H1 (cell line): ENCODE measurements at regions not wholly inside any gene's neighbourhood (a gene's known extent, or its start where the extent isn't known, plus 50 kb on each side); places are given as distances from the start of the nearest gene placed in this dataset.

Experiments used
- CTCF ChIA-PET: fragments of 300-600 bp; sonication (Branson Sonifier 250); formaldehyde crosslinking; loops from one replicate; lab custom pipeline; 2021; ENCODE audit not compliant: partially characterized antibody; lab: Charles Lee
- POLR2A ChIA-PET: fragments of 300-600 bp; sonication (Branson Sonifier 250); formaldehyde crosslinking; loops from one replicate; lab custom pipeline; 2021; ENCODE audit warnings: inconsistent platforms; ENCODE audit not compliant: partially characterized antibody; lab: Charles Lee
- DNase-seq, 2 experiments: peaks; one replicate each; pipeline versions ENCODE4 v3.0.0 to v3.0.0-alpha.2; 2010 to 2022; ENCODE audit warnings: low spot score in 2 of 2, low read depth in 1 of 2, mixed read lengths in 1 of 2
- FAIRE-seq: peaks from 2 replicates; lab custom pipeline; 2011; peaks lifted over from hg19 to GRCh38; lab: Jason Lieb, UNC
- H2AFZ ChIP-seq: 2 replicates; pipeline ENCODE4 v1.8.1; 2012; ENCODE audit warnings: low read length, inconsistent platforms
- H2AK5ac ChIP-seq: 2 replicates; pipeline ENCODE4 v1.6.1; 2013; ENCODE audit warnings: low read depth, low read length
- H2BK120ac ChIP-seq: replicated peaks from 2 replicates; pipeline ENCODE3; 2013; ENCODE audit warnings: low read depth, low read length, inconsistent platforms
- H2BK12ac ChIP-seq: 2 replicates; pipeline ENCODE4 v1.6.1; 2013; ENCODE audit warnings: low read depth, low read length
- H2BK15ac ChIP-seq: 2 replicates; pipeline ENCODE4 v1.6.1; 2013; ENCODE audit warnings: low read length
- H2BK20ac ChIP-seq: 2 replicates; pipeline ENCODE4 v1.6.1; 2013; ENCODE audit warnings: low read length
- H2BK5ac ChIP-seq: 2 replicates; pipeline ENCODE4 v1.6.1; 2013; ENCODE audit warnings: low read depth, low read length
- H3K14ac ChIP-seq: 2 replicates; pipeline ENCODE4 v1.6.1; 2013; ENCODE audit warnings: inconsistent platforms; ENCODE audit not compliant: insufficient read length
- H3K18ac ChIP-seq: 2 replicates; pipeline ENCODE4 v1.6.1; 2013; ENCODE audit warnings: low read length; ENCODE audit errors: extremely low read depth
- H3K23ac ChIP-seq: 2 replicates; pipeline ENCODE4 v1.6.1; 2013; ENCODE audit warnings: inconsistent platforms; ENCODE audit not compliant: insufficient read length
- H3K23me2 ChIP-seq: 2 replicates; pipeline ENCODE4 v1.6.1; 2013; ENCODE audit warnings: low read depth, low read length
- H3K27ac ChIP-seq: 2 replicates; pipeline ENCODE4 v1.6.1; 2011; ENCODE audit warnings: low read depth, low read length, inconsistent platforms
- H3K27me3 ChIP-seq, 4 experiments: replicated peaks in 1 of 4; 1 replicate in 1 of 4; 2 replicates in 3 of 4; pipeline versions ENCODE4 v1.6.1 to v1.8.1; 2011 to 2013; ENCODE audit warnings: low read length in 3 of 4, mild to moderate bottlenecking in 3 of 4, inconsistent platforms in 2 of 4, mixed read lengths in 2 of 4, moderate library complexity in 1 of 4; ENCODE audit not compliant: control insufficient read depth in 3 of 4, insufficient read depth in 3 of 4; ENCODE audit errors: extremely low read depth in 1 of 4
- H3K36me3 ChIP-seq, 4 experiments: 2 replicates each; pipeline versions ENCODE4 v1.6.1 to v1.8.1; 2011 to 2013; ENCODE audit warnings: mild to moderate bottlenecking in 4 of 4, low read length in 3 of 4, moderate library complexity in 2 of 4, control low read depth in 1 of 4, inconsistent platforms in 1 of 4; ENCODE audit not compliant: insufficient read depth in 4 of 4, control insufficient read depth in 2 of 4
- H3K4ac ChIP-seq: replicated peaks from 2 replicates; pipeline ENCODE3; 2013; ENCODE audit warnings: low read length, low read depth, mixed read lengths, inconsistent platforms; ENCODE audit not compliant: insufficient read length
- H3K4me1 ChIP-seq, 4 experiments: replicated peaks in 1 of 4; 1 replicate in 1 of 4; 2 replicates in 3 of 4; pipeline versions ENCODE4 v1.6.1 to v1.8.1; 2011 to 2013; ENCODE audit warnings: low read length in 3 of 4, inconsistent platforms in 2 of 4, mixed read lengths in 1 of 4; ENCODE audit not compliant: insufficient read depth in 4 of 4, control insufficient read depth in 3 of 4
- H3K4me2 ChIP-seq, 2 experiments: 2 replicates each; pipeline versions ENCODE4 v1.6.1 to v1.8.1; 2011 to 2013; ENCODE audit warnings: low read depth in 2 of 2, low read length in 2 of 2, control low read depth in 1 of 2, inconsistent platforms in 1 of 2, mild to moderate bottlenecking in 1 of 2; ENCODE audit not compliant: insufficient read depth in 1 of 2
- H3K4me3 ChIP-seq, 4 experiments: fragments of 200-600, 300-600 bp in 1 of 4; sonication (generic), shearing (Covaris generic), sonication (Bioruptor Twin) in 1 of 4; 2 replicates each; pipeline versions ENCODE4 v1.5.1 to v1.8.1; 2011 to 2016; ENCODE audit warnings: low read length in 4 of 4, low read depth in 3 of 4, control low read depth in 2 of 4, inconsistent platforms in 2 of 4, mild to moderate bottlenecking in 2 of 4, mixed read lengths in 1 of 4, moderate library complexity in 1 of 4; ENCODE audit not compliant: insufficient read depth in 2 of 4; ENCODE audit errors: extremely low read depth in 1 of 4
- H3K56ac ChIP-seq: replicated peaks from 2 replicates; pipeline ENCODE3; 2013; ENCODE audit warnings: low read depth, mild to moderate bottlenecking, mixed read lengths, low read length, inconsistent platforms; ENCODE audit not compliant: insufficient read length
- H3K79me1 ChIP-seq: 2 replicates; pipeline ENCODE4 v1.6.1; 2013; ENCODE audit warnings: low read depth, low read length, control low read depth
- H3K79me2 ChIP-seq, 2 experiments: 2 replicates each; pipeline versions ENCODE4 v1.6.1 to v1.8.1; 2012 to 2013; ENCODE audit warnings: low read length in 2 of 2, mild to moderate bottlenecking in 2 of 2, inconsistent platforms in 1 of 2; ENCODE audit not compliant: insufficient read depth in 2 of 2, control insufficient read depth in 1 of 2
- H3K9ac ChIP-seq, 4 experiments: replicated peaks in 1 of 4; 1 replicate in 1 of 4; 2 replicates in 3 of 4; pipeline versions ENCODE4 v1.6.1 to v1.8.1; 2011 to 2013; ENCODE audit warnings: low read depth in 3 of 4, low read length in 3 of 4, control low read depth in 2 of 4, mild to moderate bottlenecking in 2 of 4, moderate library complexity in 2 of 4, inconsistent platforms in 1 of 4; ENCODE audit errors: extremely low read depth in 1 of 4
- H3K9me3 ChIP-seq, 2 experiments: 2 replicates each; pipeline versions ENCODE4 v1.6.1 to v1.8.1; 2012 to 2013; ENCODE audit warnings: mild to moderate bottlenecking in 2 of 2, moderate library complexity in 2 of 2, control low read depth in 1 of 2, inconsistent platforms in 1 of 2, low read depth in 1 of 2, low read length in 1 of 2, mixed read lengths in 1 of 2; ENCODE audit not compliant: insufficient read depth in 2 of 2
- H4K20me1 ChIP-seq, 2 experiments: replicated peaks in 1 of 2; 2 replicates each; pipeline versions ENCODE3 to v1.8.1; 2011 to 2013; ENCODE audit warnings: inconsistent platforms in 2 of 2, low read length in 2 of 2, mild to moderate bottlenecking in 1 of 2; ENCODE audit not compliant: insufficient read depth in 2 of 2, control insufficient read depth in 1 of 2
- H4K5ac ChIP-seq: 2 replicates; pipeline ENCODE4 v1.6.1; 2013; ENCODE audit warnings: low read length, low read depth, mixed read lengths, inconsistent platforms; ENCODE audit not compliant: insufficient read length
- H4K8ac ChIP-seq: 2 replicates; pipeline ENCODE4 v1.8.0; 2013; ENCODE audit warnings: mild to moderate bottlenecking, moderate library complexity, low read length, inconsistent platforms; ENCODE audit not compliant: insufficient read depth; ENCODE audit errors: extremely low read depth
- H4K91ac ChIP-seq: replicated peaks from 2 replicates; pipeline ENCODE3; 2013; ENCODE audit warnings: low read length, mixed read lengths, inconsistent platforms; ENCODE audit not compliant: insufficient read length
- ASH2L ChIP-seq: fragments of 200-600, 300-600 bp; sonication (generic); IDR thresholded peaks from one replicate; pipeline ENCODE4 v1.7.1; 2017; ENCODE audit warnings: low read length
- ATF3 ChIP-seq: IDR thresholded peaks from 2 replicates; pipeline ENCODE4 v1.6.1; 2011; ENCODE audit warnings: low read depth, mild to moderate bottlenecking, low read length; ENCODE audit not compliant: insufficient read depth
- CEBPB ChIP-seq: IDR thresholded peaks from 2 replicates; pipeline ENCODE4 v1.6.1; 2012; ENCODE audit warnings: low read depth, low read length
- CTBP2 ChIP-seq: IDR thresholded peaks from 2 replicates; pipeline ENCODE4 v1.7.0; 2011; ENCODE audit warnings: borderline replicate concordance, mild to moderate bottlenecking, moderate library complexity, mixed read lengths, low read length; ENCODE audit not compliant: insufficient read depth, insufficient read length
- EGR1 ChIP-seq: IDR thresholded peaks from 2 replicates; pipeline ENCODE4 v1.6.1; 2011; ENCODE audit warnings: low read depth, low read length, borderline replicate concordance
- EZH2 ChIP-seq: fragments of 200-600 bp; sonication (generic); IDR thresholded peaks from 2 replicates; pipeline ENCODE4 v1.7.1; 2012; ENCODE audit warnings: low read depth, mild to moderate bottlenecking, moderate library complexity, low read length, inconsistent platforms; ENCODE audit not compliant: severe bottlenecking
- KDM5A ChIP-seq: fragments of 200-600 bp; IDR thresholded peaks from 2 replicates; pipeline ENCODE4 v1.7.1; 2012; ENCODE audit warnings: mild to moderate bottlenecking, low read length, inconsistent platforms, mixed read lengths
- RAD21 ChIP-seq, 2 experiments: IDR thresholded peaks in 1 of 2; conservative IDR thresholded peaks in 1 of 2; 2 replicates each; pipeline ENCODE4 v1.6.1; 2011; ENCODE audit warnings: low read depth in 2 of 2, low read length in 2 of 2, improper control_type of control experiment in 1 of 2, inconsistent platforms in 1 of 2, mild to moderate bottlenecking in 1 of 2, moderate library complexity in 1 of 2
- RBBP5 ChIP-seq: IDR thresholded peaks from 2 replicates; pipeline ENCODE4 v1.7.1; 2012; ENCODE audit warnings: low read depth, mild to moderate bottlenecking, inconsistent platforms, low read length, moderate library complexity, borderline replicate concordance
- RXRA ChIP-seq: IDR thresholded peaks from 2 replicates; pipeline ENCODE4 v1.6.1; 2011; ENCODE audit warnings: low read depth, mild to moderate bottlenecking, low read length, moderate library complexity; ENCODE audit not compliant: insufficient read depth
- SIRT6 ChIP-seq: IDR thresholded peaks from one replicate; pipeline ENCODE4 v1.7.1; 2012; ENCODE audit warnings: low read length, inconsistent platforms
- SP4 ChIP-seq: IDR thresholded peaks from 2 replicates; pipeline ENCODE4 v1.6.1; 2012; ENCODE audit warnings: low read length, inconsistent platforms
- SUZ12 ChIP-seq: fragments of 200-600 bp; sonication (generic); IDR thresholded peaks from 2 replicates; pipeline ENCODE4 v1.6.1; 2012; ENCODE audit warnings: mild to moderate bottlenecking, inconsistent platforms, low read length, moderate library complexity, mixed read lengths
- TF ChIP-seq, protein P1 (sequence below): IDR thresholded peaks from 2 replicates; pipeline ENCODE4 v1.6.1; 2012; ENCODE audit warnings: low read length, inconsistent platforms

- ChIA-PET POLR2A (no interaction called here), CTCF (no interaction called here)
- Histone ChIP-seq H3K36me3 (no peaks in the 10 kb centered on the region), H2BK120ac (no peak overlapping the region), H3K18ac (no peak overlapping the region), H3K79me1 (no peaks in the 10 kb centered on the region), H3K4me2 (no peak overlapping the region), H2AFZ (no peak overlapping the region), H4K8ac (no peak overlapping the region), H2BK20ac (no peak overlapping the region), H3K14ac (no peak overlapping the region), H3K79me2 (no peaks in the 10 kb centered on the region), H3K27ac (no peak overlapping the region), H3K9ac (no peak overlapping the region), H3K4ac (no peak overlapping the region), H2BK12ac (no peak overlapping the region), H2BK5ac (no peak overlapping the region), H3K23ac (no peak overlapping the region), H2AK5ac (no peak overlapping the region), H3K56ac (no peak overlapping the region), H3K23me2 (no peaks in the 10 kb centered on the region; the same call in 1 of the 2 replicates), H4K20me1 (no peaks in the 10 kb centered on the region), H3K4me3 (no peak overlapping the region), H3K4me1 (no peaks in the 10 kb centered on the region), H3K27me3 (no peaks in the 10 kb centered on the region), H4K91ac (no peak overlapping the region), H2BK15ac (no peak overlapping the region), H4K5ac (no peak overlapping the region), H3K9me3 (no peaks in the 10 kb centered on the region)
- FAIRE-seq (no peak), DNase-seq (no peak)
- TF ChIP-seq SIRT6 (no peak), RBBP5 (no peak), RAD21 (IDR thresholded peaks at IDR 0.05 in 1 of 2, conservative IDR thresholded peaks at IDR 0.05 in 1 of 2; ENCODE audit: low read depth in 2 of 2, low read length in 2 of 2) (no peak), ASH2L (no peak), EZH2 (no peak), CTBP2 (no peak), ATF3 (no peak), CEBPB (no peak), RXRA (no peak), EGR1 (no peak), SP4 (no peak), KDM5A (no peak), SUZ12 (no peak)
- TF ChIP-seq, protein P1, sequence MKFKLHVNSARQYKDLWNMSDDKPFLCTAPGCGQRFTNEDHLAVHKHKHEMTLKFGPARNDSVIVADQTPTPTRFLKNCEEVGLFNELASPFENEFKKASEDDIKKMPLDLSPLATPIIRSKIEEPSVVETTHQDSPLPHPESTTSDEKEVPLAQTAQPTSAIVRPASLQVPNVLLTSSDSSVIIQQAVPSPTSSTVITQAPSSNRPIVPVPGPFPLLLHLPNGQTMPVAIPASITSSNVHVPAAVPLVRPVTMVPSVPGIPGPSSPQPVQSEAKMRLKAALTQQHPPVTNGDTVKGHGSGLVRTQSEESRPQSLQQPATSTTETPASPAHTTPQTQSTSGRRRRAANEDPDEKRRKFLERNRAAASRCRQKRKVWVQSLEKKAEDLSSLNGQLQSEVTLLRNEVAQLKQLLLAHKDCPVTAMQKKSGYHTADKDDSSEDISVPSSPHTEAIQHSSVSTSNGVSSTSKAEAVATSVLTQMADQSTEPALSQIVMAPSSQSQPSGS = no peak
These were observed 107.3 kb upstream of the STT3B start for GRCh38 chr3:31425401-31425800.
